ENCODE measurements at regions not wholly inside any gene's neighbourhood (a gene's known extent, or its start where the extent isn't known, plus 50 kb on each side); places are given as distances from the start of the nearest gene placed in this dataset.
A peak's percentile ranks its signal among the peaks of the same experiment; 100 is the strongest.

DNA sequence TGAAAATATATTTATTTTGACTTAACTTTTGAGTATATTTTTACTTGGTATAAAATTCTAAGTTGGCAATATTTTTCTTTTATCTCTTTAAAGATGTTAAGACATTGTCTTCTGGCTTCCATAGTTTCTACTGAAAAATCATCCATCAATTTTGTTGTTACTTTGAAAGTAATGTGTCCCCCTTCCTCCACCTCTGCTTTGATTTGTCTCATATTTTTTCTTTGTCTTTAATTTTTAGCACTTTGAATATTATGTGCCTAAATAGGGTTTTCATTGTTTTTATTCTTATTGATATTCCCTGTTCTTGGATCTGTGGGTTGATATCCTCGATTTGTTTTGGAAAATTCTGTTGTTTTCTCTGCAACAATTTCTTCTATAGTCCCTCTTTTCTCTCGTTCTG lies 157.4 kb downstream of the CD47 start:
- TF ChIP-seq CTCF (conservative IDR thresholded peaks at IDR 0.05; ENCODE audit: low read depth, low read length) = no peak
- DNase-seq (ENCODE audit: low read depth) = no peak
- H3K4me3 ChIP-seq (ENCODE audit: low read depth, low read length) = no peak overlapping the region

DNA sequence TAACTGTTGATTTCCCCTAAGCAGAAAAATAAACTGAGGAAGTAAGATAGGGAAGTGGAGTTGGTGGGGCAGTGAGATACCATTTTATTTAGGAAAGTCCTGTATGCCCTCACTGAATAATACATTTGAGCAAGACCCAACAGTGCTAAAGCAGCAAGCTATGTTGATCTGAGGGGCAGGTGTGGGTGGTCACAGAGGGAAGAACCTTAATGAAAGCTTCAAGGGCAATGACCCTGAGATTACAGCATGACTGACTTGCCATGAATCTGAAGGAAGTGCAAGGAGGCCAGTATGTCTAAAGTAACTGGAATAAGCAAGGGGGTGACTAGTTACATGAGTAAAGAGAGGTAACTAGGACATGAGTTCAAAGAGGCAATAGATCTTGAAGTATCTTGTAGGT lies 159.5 kb downstream of the CD47 start:
- no peak for DNase-seq (ENCODE audit: low read depth)
- no peak overlapping the region for H3K4me3 ChIP-seq (ENCODE audit: low read depth, low read length)
- TF ChIP-seq CTCF (conservative IDR thresholded peaks at IDR 0.05; ENCODE audit: low read depth, low read length) = no peak

GRCh38 chr3:107929088-107929487 lies 161.7 kb downstream of the CD47 start:
- no peak for DNase-seq (ENCODE audit: low read depth)
- H3K4me3 ChIP-seq (ENCODE audit: low read depth, low read length) = no peak overlapping the region
- no peak for TF ChIP-seq CTCF (conservative IDR thresholded peaks at IDR 0.05; ENCODE audit: low read depth, low read length)

DNA sequence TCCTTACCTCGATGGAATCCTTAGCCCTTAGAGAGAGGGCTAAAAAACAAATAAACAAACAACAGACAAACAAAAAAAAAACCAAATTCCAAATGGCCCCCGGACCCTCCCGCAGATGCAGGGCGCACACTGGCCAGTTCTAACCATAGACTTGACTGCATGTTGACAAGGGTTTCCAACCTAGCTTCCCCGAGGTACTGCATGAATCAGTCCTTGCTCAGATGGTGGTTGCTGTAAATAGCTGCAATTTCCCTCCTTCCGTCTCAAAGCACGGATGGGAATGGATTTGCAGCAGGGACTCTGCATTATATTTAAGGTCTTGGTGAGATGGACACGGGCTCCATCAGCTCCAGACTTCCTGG lies 162.8 kb downstream of the CD47 start:
- H3K4me3 ChIP-seq (ENCODE audit: low read depth, low read length) = peak overlapping the region; percentile 58
- DNase-seq (ENCODE audit: low read depth) = peak; percentile 50
- no peak for TF ChIP-seq CTCF (conservative IDR thresholded peaks at IDR 0.05; ENCODE audit: low read depth, low read length)

DNA sequence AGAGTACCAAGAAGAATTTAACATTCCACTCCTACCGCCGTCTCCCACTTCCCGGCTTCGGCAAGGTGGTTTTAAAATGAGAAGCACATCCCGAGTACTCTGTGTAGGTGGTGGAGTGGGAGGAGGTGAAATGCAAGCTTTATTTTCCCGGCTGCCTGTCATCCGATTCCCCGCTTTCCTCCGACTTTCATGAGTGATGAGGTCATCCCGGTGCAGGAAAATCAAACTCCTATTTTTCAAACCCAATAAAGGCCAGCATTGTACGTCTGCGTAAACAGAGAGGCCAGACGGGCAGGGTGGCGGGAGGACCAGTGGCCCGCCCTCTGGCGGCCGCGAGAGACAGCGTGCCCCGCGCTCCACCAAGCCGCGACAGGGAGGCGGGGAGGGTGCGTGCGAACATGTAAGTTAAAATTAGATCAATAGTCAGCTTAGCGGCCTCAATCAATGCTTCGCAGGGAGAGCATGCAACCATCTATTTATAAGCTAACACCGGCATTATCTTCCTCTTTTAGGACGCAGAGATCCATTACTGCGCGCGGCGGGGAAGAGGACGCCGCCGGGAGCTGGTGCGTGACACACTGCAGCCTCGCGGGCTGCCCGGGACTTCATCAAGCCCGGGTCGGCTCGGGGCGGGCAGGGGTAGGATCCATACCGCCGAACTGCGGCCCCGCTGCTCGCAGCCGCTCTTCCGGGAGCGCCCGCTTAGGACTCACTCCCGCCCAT lies 163.3 kb downstream of the CD47 start:
- H3K4me3 ChIP-seq (ENCODE audit: low read depth, low read length) = peak overlapping the region; percentile 58
- DNase-seq (ENCODE audit: low read depth) = peak; percentile 67
- TF ChIP-seq CTCF (conservative IDR thresholded peaks at IDR 0.05; ENCODE audit: low read depth, low read length) = peak; percentile 89

DNA sequence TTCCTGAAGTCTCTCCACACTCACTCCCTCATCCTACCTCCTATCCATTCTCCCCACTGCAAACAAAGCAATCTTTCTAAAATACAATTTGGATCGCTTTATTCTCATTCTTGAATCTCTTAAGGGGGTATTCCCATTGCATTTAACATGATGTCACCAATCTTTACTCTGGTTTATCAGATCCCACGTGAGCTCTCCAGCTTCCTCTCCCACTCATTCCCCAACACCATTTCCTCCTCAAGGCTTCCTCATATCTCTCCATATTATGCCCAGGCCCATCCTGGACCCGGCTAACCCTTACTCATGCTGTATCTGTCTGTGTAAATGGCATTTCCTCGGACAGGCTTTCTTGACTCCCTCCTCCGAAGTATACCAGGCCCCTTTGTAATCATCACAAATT lies 165.0 kb downstream of the CD47 start:
- no peak overlapping the region for H3K4me3 ChIP-seq (ENCODE audit: low read depth, low read length)
- no peak for DNase-seq (ENCODE audit: low read depth)
- TF ChIP-seq CTCF (conservative IDR thresholded peaks at IDR 0.05; ENCODE audit: low read depth, low read length) = no peak

DNA sequence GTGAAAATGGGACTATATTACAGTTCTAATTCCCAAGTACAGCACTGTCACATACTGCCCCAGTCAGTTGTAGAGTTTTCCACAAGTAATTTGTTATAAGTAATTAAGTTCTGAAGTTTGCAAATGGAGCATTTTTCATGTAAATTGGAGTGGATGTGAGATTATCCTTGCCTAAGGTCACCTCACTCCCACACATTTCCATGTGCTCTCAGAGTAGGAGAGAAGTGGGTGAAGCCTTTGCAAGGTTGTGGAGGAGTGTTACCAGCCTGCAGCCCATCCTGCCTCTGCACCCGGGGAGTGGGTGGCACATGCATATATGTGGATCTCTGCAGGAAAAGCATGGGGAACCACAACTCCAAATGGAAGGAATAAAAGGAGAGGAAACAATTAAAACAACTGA lies 169.8 kb downstream of the CD47 start:
- TF ChIP-seq CTCF (conservative IDR thresholded peaks at IDR 0.05; ENCODE audit: low read depth, low read length) = no peak
- no peak for DNase-seq (ENCODE audit: low read depth)
- H3K4me3 ChIP-seq (ENCODE audit: low read depth, low read length) = no peak overlapping the region
